ENCODE measurements at regions not wholly inside any gene's neighbourhood (a gene's known extent, or its start where the extent isn't known, plus 50 kb on each side); places are given as distances from the start of the nearest gene placed in this dataset.

DNA sequence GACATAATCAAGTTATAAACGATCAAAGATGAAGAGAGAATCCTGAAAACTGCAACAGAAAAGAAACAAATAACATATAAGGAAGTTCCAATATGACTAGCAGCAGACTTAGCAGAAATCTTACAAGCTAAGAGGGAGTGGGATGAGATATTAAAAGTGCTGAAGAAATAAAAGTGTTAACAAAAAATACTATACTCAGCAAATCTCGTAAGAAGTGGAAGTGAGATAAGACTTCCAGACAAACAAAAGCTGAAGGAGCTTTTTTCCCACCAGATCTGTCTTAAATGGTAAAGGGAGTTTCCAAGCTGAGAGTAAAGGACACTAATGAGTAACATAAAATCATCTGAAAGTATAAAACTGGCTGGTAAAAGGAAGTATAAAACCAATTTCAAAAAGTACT lies 2036.0 kb upstream of the C9orf72 start:
- POLR2A ChIA-PET (ENCODE audit: partially characterized antibody): no interaction called here
- H3K14ac ChIP-seq (ENCODE audit: insufficient read length): no peak overlapping the region
- H3K4me3 ChIP-seq (ENCODE audit: extremely low read depth in 1 of 4, insufficient read depth in 2 of 4, low read depth in 3 of 4, low read length in 4 of 4): no peak overlapping the region
- WGBS, 2 experiments (ENCODE audit: extremely low coverage in 1 of 2, insufficient coverage in 1 of 2, insufficient read length in 1 of 2, insufficient replicate concordance in 2 of 2, low coverage in 1 of 2, low lambda C conversion rate in 2 of 2, missing lambda C conversion rate in 1 of 2): 91% methylated on average over 2 of the region's 2 CpGs; no CpG with 5 or more reads in 1 of the 2 experiments
- H3K79me2 ChIP-seq (ENCODE audit: control insufficient read depth in 1 of 2, insufficient read depth in 2 of 2, low read length in 2 of 2): no peaks in the 10 kb centered on the region
- H3K9ac ChIP-seq (replicated peaks in 1 of 4; ENCODE audit: extremely low read depth in 1 of 4, low read depth in 3 of 4, low read length in 3 of 4): no peak overlapping the region
- H2BK12ac ChIP-seq (ENCODE audit: low read depth, low read length): no peak overlapping the region
- FAIRE-seq: no peak
- no peaks in the 10 kb centered on the region for H3K23me2 ChIP-seq (ENCODE audit: low read depth, low read length)
- H3K4ac ChIP-seq (replicated peaks; ENCODE audit: insufficient read length, low read depth, low read length): no peak overlapping the region
- no peaks in the 10 kb centered on the region for H3K4me1 ChIP-seq (replicated peaks in 1 of 4; ENCODE audit: control insufficient read depth in 3 of 4, insufficient read depth in 4 of 4, low read length in 3 of 4)
- H4K8ac ChIP-seq (ENCODE audit: extremely low read depth, insufficient read depth, low read length): no peak overlapping the region
- H3K36me3 ChIP-seq (ENCODE audit: control insufficient read depth in 2 of 4, insufficient read depth in 4 of 4, low read length in 3 of 4): no peaks in the 10 kb centered on the region
- no peak overlapping the region for H2BK5ac ChIP-seq (ENCODE audit: low read depth, low read length)
- no peak overlapping the region for H2BK20ac ChIP-seq (ENCODE audit: low read length)
- H3K23ac ChIP-seq (ENCODE audit: insufficient read length): no peak overlapping the region
- no peak overlapping the region for H3K27ac ChIP-seq (ENCODE audit: low read depth, low read length)
- no peaks in the 10 kb centered on the region for H3K27me3 ChIP-seq (replicated peaks in 1 of 4; ENCODE audit: control insufficient read depth in 3 of 4, extremely low read depth in 1 of 4, insufficient read depth in 3 of 4, low read length in 3 of 4)
- H4K5ac ChIP-seq (ENCODE audit: insufficient read length, low read depth, low read length): no peak overlapping the region
- no peak overlapping the region for H2AFZ ChIP-seq (ENCODE audit: low read length)
- no peak overlapping the region for H2AK5ac ChIP-seq (ENCODE audit: low read depth, low read length)
- H3K79me1 ChIP-seq (ENCODE audit: low read depth, low read length): no peaks in the 10 kb centered on the region
- H3K9me3 ChIP-seq (ENCODE audit: insufficient read depth in 2 of 2, low read depth in 1 of 2, low read length in 1 of 2): no peaks in the 10 kb centered on the region
- H4K20me1 ChIP-seq (replicated peaks in 1 of 2; ENCODE audit: control insufficient read depth in 1 of 2, insufficient read depth in 2 of 2, low read length in 2 of 2): no peaks in the 10 kb centered on the region
- no peak overlapping the region for H2BK15ac ChIP-seq (ENCODE audit: low read length)
- H3K56ac ChIP-seq (replicated peaks; ENCODE audit: insufficient read length, low read depth, low read length): no peak overlapping the region
- H4K91ac ChIP-seq (replicated peaks; ENCODE audit: insufficient read length, low read length): no peak overlapping the region
- H2BK120ac ChIP-seq (replicated peaks; ENCODE audit: low read depth, low read length): no peak overlapping the region
- CTCF ChIA-PET (ENCODE audit: partially characterized antibody): interaction anchor here (1.2 kb wide), 1 partner anchor 15 kb away, joined by 5 read pairs; no protein-coding TSS in a partner anchor
- no peak overlapping the region for H3K18ac ChIP-seq (ENCODE audit: extremely low read depth, low read length)
- TF ChIP-seq CTBP2 (IDR thresholded peaks at IDR 0.05; ENCODE audit: borderline replicate concordance, insufficient read depth, insufficient read length, low read length): no peak
- TF ChIP-seq SIN3A (conservative IDR thresholded peaks at IDR 0.05 in 1 of 2, IDR thresholded peaks at IDR 0.05 in 1 of 2; ENCODE audit: low read depth in 1 of 2, low read length in 2 of 2): no peak
- H3K4me2 ChIP-seq (ENCODE audit: insufficient read depth in 1 of 2, low read depth in 2 of 2, low read length in 2 of 2): no peak overlapping the region
- no peak for DNase-seq (ENCODE audit: low read depth in 1 of 2, low spot score in 2 of 2)
